ENCODE measurements at regions not wholly inside any gene's neighbourhood (a gene's known extent, or its start where the extent isn't known, plus 50 kb on each side); places are given as distances from the start of the nearest gene placed in this dataset.
"Not testable (repeated sequence)": the region's sequence is repeated elsewhere in the genome, so short reads cannot be mapped to it uniquely, and the experiment has no call there.

DNA sequence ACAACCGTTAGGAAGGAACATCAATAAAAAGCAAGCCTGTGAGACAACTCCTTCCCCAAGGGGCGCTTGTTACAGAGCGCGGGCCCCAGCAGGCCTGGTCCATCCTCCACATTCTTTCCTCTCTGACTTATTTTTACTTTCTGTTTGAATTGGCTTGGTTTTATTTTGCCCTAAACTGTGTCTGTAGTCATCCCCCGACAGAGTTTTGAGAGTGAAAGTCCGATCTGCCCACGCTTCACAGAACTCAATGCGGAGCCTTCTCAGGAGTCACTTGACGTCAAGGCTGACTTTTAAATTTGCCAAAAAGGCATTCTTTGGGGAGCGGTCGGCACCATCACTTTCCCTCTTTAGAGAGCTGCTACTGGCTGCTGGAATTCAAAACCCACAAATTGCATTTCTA lies 150.1 kb upstream of the KLF6 start:
- DNase-seq: no peak

DNA sequence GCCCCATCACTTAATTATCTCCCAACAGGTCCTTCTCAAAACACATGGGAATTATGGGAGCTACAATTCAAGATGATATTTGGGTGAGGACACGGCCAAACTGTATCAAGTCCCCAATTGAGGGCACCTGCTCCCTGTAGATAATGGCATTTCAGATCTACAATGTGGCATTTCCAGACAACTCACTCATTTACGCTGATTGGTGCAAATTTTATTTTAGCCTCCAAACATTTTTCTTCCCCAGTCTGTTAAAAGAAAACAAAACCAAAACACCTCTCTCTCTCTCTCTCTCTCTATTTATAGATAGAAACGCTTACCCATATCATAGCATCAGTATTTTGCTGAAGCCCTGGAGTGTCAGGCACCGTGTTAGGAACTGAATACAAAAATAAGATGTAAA lies 148.7 kb upstream of the KLF6 start:
- no peak for DNase-seq

DNA sequence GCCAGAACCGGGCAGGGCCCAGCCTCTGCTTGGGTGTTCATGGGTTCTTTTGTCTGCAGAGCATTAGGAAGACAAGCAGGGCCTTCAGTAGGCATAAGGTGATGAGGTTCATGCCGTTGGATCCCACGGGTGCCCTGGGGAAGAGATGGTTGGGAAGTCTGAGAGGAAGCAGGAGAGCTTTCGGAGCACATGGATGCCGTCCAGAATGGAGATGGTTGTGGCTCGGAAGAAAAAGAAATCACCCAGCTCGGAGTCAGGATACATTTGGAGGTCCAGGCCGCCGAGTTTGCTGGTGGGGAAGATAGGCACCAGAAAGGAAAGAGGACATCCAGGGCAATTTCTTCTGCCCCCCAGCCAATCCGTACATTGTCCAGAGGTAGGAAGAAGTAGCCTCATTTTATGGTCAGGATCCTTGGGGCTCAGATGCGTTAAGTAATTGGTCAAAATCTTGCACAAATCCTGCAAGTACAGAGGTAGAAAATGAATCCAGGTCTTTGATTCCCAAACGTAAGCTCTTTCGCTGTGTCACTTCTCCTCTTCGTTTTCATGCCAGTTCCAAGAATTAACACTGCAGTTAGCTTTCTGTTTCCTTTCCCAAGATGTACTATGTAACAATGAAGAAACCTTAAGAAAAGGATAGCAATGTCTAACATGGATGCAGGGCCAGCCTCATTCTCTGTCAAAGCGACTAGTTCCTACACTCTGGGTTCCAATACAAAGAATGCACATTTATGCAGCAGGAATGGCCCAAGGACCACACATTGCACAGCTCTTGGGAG lies 147.8 kb upstream of the KLF6 start:
- no peak for DNase-seq

DNA sequence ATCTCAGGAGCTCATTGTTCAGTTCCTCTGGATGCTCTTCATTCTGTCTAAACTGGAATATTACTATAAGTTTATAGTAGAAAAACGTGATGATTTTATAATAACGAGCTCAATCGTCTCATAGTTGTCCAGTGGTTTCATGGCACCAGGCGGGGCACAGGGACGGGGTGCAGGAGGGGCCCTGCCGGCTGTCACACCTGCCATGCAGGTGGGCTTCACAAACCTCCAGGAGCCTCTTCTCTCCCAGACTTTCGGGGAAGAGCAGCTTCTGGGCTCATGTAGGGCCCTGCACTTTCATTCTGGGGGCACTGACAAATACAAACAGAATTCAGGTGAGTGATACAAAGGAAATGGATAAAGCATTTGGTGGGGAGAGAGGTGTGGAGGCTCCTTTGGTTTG lies 146.9 kb upstream of the KLF6 start:
- DNase-seq: no peak

DNA sequence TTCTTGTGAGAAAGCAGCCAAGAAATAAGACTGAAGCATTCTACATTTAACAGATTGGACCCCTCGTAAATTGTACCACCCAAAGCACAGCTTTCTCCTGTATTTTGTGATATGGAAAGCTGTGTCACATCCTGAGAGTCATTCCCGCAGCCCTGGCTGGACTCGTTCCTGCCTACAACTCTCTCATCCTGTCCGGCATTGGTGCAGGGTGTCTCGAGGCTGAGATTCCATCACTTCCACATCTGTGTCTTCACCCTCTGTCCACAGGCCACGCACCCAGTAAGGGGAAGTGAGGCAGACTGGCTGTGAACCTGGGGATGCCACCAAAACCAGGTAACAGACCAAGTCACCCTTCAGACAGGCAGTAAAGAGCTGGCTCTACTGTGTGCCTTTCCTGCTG lies 146.2 kb upstream of the KLF6 start:
- no peak for DNase-seq

DNA sequence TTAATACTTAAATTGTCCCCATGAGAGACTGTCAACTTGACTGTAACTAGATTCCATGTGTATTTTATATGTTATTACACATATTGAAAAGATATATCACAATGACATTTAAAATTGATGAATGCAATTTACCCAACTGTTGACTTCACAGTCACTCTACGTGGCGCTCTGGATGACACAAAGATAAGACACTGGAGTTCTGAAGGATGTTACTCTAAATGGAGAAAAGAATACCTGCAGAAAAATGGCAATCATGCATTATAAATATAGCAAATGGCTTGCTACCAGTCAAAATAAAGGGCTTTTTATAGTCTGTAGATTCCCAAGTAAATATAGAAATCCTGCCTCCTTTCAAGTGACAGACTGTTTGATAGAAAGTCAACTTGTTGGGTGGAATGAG lies 143.6 kb upstream of the KLF6 start:
- DNase-seq: no peak

DNA sequence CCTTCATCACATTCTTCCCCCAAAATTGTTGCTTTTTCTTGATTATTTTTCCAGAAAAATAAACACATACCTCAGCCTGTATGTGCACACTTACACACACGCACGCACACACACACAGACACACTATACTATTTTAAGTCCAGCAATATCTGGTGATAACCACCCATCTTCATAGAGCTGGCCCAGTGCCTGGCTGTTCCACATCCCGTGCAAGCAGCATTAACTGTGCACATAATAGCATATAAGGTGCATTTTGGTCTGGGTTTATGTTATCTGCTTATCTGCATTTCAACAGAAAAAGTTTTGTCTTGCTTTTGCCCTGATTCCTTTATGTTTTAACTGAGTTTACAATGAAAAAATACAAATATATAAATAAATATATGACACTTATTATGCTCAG lies 143.1 kb upstream of the KLF6 start:
- no peak for DNase-seq

DNA sequence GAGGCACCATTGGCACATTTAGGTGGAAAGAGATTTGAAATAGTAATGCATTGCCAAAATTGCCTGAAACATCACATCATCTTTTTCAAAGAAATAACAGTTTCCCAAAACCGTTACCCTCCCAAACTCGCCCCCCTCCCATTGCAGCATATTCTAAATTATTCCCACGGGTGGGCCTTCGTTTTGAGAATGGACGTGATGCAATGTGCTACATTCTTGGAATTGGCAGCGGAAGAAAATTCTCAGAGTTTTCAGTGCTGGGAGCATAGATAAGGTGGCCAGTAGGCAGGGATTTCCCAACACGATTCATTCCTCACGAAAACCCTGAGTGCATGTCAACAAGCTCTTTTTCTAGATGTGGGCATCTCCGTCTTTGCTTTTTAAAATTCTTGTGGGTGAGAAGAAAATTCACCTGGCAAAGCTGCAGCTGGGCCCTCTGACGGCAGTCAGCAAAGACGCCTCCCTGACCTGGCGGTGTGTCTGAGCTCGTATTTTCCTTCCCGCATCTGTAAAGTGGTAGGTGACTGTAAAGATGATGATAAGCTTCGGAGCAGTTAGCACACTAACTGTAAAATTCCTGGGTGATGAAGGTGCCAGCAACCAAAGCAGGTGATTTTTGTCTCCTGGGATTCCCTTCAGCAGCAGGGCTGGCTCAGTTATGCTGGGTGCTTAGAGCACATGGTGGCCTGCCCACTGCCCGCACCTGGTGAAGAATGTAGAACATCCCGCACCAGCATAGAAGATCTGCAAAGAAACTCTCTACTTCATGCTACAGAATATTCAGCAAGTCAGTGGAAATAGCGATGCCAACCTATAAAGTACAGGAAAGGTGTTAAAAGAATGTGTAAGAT lies 141.9 kb upstream of the KLF6 start:
- DNase-seq: no peak

DNA sequence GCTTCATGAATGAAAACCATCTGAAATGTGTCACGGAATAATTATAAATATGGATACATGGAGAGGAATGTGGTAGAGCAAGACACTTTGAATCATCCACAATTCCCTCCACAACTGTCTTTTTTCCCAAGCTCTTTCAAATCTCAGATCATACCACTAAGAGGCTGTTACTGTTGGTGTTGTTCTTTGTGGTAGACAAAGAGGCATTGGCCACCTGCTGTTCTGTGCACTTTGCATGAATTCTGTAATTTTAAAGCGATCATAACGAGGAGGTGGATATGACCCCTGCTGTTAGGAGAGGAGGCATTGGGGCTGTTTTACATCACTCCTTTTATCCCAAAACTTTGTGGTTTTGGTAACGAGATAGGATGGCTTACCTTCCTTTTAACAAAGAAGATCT lies 141.2 kb upstream of the KLF6 start:
- DNase-seq: no peak

DNA sequence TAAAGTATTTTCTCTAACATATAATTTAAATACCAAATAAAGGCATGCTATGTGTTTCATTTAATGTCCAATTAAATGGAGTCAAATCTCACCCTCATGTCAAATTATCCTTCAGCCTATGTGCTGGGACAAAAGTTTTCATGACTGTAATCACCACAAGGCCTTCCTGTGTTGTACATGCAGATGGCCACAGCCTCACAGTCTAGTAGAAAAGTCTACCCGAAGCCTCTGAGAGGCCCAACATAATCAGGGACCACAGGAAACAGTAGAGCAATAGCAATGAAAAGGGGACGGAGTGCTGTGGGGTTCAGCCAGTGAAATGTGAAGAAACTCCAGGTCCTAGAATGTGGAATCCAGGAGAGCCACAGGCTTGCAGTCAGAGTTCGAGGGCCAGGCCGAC lies 140.2 kb upstream of the KLF6 start:
- no peak for DNase-seq

DNA sequence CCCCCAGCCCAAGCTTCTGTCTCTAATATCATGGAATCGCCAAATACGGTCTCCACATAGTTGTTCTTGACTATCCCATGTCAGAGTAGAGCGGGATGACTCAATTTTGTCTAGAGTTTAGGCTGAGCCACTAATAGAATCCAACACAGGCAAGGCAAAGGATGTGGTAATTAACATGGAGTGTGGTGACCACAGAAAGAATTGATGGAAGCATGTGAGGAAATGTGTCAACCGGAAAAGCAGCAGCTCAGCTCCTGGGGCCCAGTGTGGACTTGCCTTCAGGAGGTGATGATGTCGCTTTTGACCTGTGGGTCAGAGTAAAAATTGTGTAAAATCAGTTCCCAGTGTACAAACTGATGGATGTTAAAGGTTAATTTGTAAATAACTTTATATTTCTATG lies 139.3 kb upstream of the KLF6 start:
- DNase-seq: no peak

DNA sequence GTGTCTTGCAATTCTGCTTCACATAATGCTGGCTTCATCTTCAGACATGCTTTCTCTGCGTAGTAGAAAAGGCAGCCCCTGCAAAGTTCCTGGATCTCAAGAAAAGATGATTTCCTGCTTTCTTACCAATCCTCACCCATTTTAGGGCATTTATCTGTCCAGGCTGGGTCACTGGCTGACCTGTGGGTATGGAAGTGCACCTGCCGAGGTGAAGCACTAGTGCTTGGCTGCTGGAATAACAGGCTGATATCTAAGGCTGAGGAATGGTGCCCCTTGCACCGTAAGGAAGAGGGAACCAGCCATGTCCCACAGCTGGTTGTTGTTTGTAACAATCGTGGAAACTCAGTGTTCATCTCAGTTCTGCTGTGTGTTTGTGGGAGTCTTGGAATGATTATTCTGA lies 138.0 kb upstream of the KLF6 start:
- no peak for DNase-seq

DNA sequence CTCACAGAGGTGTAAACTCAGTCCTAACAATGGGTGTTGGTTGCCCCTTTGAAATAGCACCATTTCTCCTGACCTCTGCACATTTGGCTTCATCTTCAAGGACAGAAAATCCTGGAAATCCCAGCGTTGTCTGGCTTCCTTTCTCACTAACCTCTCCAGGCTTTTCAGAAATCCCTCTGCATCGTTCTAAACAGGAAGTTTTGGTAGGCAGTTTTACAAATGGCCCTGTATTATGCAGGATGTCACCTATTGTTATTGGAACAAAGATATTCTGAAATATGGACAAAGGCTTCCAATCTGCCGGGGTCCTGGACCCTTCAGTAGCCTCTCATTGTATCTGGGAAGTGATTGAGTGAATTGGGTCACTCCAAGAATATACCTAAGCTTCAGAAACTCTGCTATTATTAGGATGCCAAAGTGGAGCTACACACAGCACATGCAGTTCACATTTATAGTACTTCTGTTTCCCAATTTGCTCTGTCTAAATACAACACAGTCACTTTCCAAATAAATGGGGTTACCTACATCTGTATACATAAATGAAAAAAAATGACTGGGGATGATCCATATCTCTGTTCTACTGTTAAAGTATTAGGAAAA lies 134.8 kb upstream of the KLF6 start:
- DNase-seq: no peak

DNA sequence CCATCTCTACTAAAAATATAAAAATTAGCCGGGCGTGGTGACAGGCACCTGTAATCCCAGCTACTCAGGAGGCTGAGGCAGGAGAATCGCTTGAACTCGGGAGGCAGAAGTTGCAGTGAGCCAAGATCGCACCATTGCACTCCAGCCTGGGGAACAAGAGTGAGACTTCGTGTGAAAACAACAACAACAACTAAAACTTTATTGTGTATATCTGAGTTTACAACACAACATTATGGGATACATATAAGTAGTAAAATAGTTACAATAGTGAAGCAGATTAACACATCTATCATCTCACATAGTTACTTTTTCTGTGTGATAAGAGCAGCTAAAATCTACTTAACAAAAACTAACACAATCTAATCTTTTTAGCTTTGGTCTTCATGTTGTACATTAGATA lies 132.4 kb upstream of the KLF6 start:
- not testable (repeated sequence) for DNase-seq

DNA sequence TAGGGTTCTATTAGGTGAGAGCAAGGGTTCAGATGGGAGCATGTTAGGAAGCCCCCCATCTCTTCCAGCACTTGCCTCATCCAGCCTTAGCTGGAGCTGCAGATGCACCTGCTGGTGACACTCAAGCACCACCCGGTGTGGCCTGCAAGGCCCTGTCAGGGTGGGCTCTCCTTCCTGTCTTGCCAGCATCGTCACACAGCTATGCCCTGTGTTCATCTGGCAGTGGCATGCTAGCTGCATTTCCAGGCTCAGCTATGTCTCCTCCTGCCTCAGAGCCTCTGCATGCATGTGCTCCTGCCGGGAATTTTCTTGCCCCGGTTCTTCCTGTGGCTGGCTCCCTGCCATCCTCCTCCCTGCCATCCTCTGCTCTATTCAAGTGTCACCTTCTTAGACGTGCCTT lies 129.7 kb upstream of the KLF6 start:
- no peak for DNase-seq

DNA sequence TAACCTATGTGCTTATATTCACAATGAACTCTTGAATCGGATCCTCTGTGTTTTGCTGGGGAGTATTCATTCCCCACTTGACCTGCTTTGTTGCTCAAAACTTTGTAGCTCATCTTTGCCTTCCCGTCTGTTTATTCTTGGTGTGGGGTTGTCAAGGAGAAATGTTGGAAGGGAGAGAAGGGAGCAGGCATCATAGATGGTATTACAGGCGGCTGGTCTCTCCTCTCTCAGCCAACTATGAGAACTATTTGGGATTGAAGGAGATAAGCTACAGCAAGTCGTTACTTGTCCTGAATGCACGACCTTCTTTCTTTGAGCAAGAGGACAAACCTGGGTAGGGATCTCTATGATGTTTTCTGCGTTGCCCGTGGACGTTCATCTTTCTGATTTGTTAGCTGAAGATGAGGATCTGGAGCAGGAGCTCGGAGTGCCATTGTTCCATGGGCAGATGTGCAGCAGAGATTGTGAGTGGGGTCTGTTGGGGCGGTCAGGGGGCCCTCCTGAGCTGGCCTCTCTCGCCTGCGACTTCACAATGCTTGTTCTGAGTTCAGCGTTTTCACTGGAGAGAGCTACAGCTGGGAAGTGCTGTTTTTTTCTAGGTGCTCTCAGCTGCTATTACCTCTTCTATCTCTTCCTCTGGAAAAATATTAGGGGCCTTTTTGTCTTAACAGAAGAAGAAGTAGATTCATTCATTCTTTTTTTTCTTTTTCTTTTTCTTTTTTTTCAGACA lies 126.9 kb upstream of the KLF6 start:
- no peak for DNase-seq

DNA sequence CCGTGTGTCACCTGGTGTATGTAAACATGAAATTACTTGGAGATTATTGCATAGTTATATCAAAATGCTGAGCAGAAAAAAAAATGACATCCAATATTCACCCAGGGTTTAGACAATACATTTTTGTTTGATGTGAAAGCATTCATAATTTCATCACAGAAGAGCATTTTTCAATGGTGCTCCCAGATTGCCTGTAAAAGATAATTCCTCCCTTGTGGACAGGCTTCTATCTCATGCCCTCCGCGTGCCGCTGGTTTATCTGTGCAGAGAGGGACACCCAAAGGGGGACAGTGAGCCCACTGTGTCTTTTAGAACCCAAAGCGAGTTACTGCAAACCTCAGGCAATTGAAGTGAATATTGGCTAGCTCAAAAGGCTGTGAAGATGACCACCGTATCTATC lies 126.2 kb upstream of the KLF6 start:
- DNase-seq: no peak

DNA sequence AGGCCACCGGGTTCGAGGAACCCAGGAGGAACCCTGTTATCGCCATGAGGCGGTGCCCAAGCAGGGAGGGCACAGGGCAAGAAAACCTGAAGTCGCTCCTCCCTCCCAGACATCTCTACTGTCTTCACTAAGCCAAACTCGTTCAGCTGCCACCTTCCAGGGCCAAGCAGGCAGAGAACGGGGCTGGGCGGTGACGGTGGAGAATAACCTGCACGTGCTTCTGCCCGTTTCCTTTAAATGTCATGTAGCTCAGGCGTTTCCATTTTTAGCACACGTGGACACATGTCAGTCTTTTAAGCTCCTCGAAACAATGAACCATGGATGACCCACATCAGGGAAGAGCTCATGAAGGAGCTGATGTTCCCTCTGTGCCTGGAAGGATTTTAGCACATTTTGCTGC lies 124.3 kb upstream of the KLF6 start:
- DNase-seq: no peak

DNA sequence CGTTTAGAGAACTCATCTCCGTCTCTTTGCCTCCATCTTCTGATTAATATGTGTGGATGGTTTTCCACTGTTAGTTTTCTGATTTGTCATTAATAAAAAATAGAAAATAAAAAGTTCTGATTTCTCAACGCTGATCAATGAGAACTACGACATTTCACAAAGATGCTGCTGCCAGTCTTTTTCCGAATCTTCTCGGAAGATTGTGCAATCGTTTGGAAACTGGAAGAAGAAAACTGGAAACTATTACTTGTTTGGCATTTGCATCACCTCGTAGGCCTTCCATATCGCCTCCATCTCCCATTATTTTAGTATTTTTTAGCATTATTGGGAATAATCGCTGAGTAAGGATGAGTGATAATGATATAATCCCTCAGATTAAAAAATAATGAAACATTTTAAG lies 123.2 kb upstream of the KLF6 start:
- no peak for DNase-seq

DNA sequence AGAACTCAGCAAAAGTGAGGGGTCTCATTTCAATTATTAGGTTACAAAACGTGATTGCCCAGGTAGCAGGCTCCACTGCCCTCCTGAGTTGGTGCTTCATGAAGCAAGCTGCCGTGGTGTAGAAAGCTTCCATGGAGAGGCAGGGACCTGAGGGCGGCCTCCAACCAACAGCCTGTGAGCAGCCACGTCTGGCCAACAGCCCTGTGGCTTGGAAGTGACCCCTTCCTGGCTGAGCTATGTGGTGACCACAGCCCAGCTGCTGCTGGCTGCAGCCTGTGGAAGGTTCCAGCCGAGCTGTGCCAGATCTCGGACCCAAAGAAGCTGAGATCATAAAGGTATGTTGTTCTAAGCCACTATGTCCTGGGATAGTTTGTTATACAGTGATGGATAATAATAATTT lies 122.5 kb upstream of the KLF6 start:
- no peak for DNase-seq

DNA sequence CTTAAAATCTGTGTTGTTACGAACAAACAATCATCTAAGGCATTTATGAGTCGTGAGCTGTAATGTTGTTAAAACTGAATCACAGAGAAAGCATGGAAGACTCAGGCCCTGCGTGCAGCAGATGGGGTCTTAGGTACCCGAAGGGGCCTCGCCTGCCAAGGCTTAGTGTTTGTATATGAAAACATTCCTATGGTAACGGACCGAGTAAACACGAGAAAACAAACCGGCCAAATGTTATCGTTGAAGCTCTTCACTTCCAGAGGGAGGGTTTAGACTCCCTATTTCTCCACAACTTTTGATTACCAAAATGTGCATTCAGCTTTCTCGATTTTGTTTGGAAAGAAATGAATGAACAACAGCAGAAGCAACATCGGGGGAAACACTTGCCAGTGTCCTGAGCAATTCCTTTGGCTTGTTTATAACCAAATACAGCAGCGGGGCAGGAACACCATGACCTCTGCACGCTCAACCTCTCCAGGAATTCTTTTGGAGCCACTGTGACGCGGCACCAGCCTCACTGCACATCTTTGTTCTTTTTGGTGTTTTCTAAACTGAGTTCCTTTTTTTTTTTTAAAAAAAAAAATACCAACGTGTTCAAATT lies 121.6 kb upstream of the KLF6 start:
- no peak for DNase-seq

DNA sequence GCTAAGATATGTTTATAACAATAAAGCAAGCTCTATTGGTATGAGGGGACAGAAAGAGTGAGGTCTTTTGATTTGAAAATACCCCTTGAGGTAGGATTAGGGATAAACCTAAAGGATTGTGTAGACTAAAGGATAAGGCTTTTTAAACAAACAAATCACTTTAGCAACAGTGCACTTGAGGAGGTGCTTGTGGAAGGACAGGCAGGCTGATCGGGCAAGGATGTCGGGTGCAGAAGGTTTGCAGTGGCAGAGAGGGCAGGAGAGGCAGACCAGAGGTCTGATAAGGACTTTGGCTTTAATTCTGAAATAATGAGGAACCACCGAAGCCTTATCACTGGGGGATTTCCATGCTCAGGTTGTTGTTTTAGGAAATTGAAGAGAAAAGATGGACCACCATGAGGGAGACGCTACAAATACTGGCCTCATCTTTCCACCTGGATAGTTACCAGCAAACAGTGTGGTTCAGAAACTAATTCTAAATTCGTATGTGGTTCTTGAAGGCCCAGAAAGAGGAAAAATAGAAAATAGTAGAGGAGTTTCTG lies 119.5 kb upstream of the KLF6 start:
- no peak for DNase-seq

All from NCI-H2171 (cell line).